ENCODE measurements at regions not wholly inside any gene's neighbourhood (a gene's known extent, or its start where the extent isn't known, plus 50 kb on each side); places are given as distances from the start of the nearest gene placed in this dataset.

DNA sequence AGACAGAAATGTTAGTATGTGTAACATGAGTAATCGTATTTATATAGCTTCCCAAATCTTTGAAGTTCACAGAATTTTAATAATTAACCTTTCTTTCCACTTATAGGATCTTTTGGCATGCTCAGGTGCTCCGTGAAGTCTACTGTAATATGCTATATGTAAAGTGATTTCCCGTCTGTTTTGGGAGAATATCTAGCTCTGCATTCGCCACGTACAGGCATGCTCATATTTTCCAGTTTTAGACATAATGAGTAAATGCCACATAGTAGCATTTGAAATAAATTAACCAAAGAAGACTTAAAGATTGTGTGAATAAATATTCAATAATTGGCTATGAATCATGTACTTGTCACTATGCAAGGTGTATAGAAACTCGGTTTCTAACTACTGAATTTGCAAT lies 189.0 kb upstream of the CSNK1A1L start:
- whole genome bisulfite sequencing, 2 donors = 70 to 87% methylated on average over 6 of the region's 6 CpGs
- Histone ChIP-seq H3K27me3 (no peaks in the 10 kb centered on the region), H3K9me3 (no peaks in the 10 kb centered on the region), H3K36me3 (no peaks in the 10 kb centered on the region), H3K4me3 (no peak overlapping the region), H3K4me1 (no peaks in the 10 kb centered on the region), H3K27ac (peak overlapping the region in 1 of 4 donors; percentile 25)
- intact Hi-C loops (cut with DNase I) = no loop called here
- no peak for DNase-seq
- TF ChIP-seq, protein P1, sequence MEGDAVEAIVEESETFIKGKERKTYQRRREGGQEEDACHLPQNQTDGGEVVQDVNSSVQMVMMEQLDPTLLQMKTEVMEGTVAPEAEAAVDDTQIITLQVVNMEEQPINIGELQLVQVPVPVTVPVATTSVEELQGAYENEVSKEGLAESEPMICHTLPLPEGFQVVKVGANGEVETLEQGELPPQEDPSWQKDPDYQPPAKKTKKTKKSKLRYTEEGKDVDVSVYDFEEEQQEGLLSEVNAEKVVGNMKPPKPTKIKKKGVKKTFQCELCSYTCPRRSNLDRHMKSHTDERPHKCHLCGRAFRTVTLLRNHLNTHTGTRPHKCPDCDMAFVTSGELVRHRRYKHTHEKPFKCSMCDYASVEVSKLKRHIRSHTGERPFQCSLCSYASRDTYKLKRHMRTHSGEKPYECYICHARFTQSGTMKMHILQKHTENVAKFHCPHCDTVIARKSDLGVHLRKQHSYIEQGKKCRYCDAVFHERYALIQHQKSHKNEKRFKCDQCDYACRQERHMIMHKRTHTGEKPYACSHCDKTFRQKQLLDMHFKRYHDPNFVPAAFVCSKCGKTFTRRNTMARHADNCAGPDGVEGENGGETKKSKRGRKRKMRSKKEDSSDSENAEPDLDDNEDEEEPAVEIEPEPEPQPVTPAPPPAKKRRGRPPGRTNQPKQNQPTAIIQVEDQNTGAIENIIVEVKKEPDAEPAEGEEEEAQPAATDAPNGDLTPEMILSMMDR (IDR thresholded peaks at IDR 0.05) = no peak
- no peak for TF ChIP-seq POLR2A (IDR thresholded peaks at IDR 0.05)
- TF ChIP-seq POLR2AphosphoS5 (IDR thresholded peaks at IDR 0.05) = no peak
- no peak for TF ChIP-seq EP300 (IDR thresholded peaks at IDR 0.05)

GRCh38 chr13:37293295-37293694 lies 187.8 kb upstream of the CSNK1A1L start:
- H3K4me3 ChIP-seq = no peak overlapping the region
- no peak overlapping the region for H3K27ac ChIP-seq
- no peaks in the 10 kb centered on the region for H3K27me3 ChIP-seq
- intact Hi-C loops (cut with DNase I) = no loop called here
- WGBS, 2 donors = 81 to 85% methylated on average over 3 of the region's 3 CpGs
- H3K4me1 ChIP-seq = no peaks in the 10 kb centered on the region
- TF ChIP-seq, protein P1 (IDR thresholded peaks at IDR 0.05) = no peak
- no peak for TF ChIP-seq POLR2A (IDR thresholded peaks at IDR 0.05)
- TF ChIP-seq POLR2AphosphoS5 (IDR thresholded peaks at IDR 0.05) = no peak
- TF ChIP-seq EP300 (IDR thresholded peaks at IDR 0.05) = no peak
- no peaks in the 10 kb centered on the region for H3K9me3 ChIP-seq
- no peak for DNase-seq
- no peaks in the 10 kb centered on the region for H3K36me3 ChIP-seq

- Histone ChIP-seq H3K36me3 (no peaks in the 10 kb centered on the region), H3K9me3 (no peaks in the 10 kb centered on the region), H3K27me3 (no peaks in the 10 kb centered on the region), H3K27ac (no peak overlapping the region), H3K4me3 (no peak overlapping the region), H3K4me1 (no peaks in the 10 kb centered on the region)
- TF ChIP-seq POLR2AphosphoS5 (IDR thresholded peaks at IDR 0.05) (no peak), POLR2A (IDR thresholded peaks at IDR 0.05) (no peak), EP300 (IDR thresholded peaks at IDR 0.05) (no peak)
- TF ChIP-seq, protein P1 (IDR thresholded peaks at IDR 0.05) = no peak
- DNase-seq = no peak
- intact Hi-C loops (cut with DNase I) = no loop called here
- WGBS, 2 donors = 80 to 88% methylated on average over 6 of the region's 6 CpGs
These were observed 185.4 kb upstream of the CSNK1A1L start for GRCh38 chr13:37290716-37291505.

- H3K4me3 ChIP-seq = no peak overlapping the region
- DNase-seq = no peak
- TF ChIP-seq EP300 (IDR thresholded peaks at IDR 0.05) (no peak), POLR2A (IDR thresholded peaks at IDR 0.05) (no peak), POLR2AphosphoS5 (IDR thresholded peaks at IDR 0.05) (no peak)
- TF ChIP-seq, protein P1 (IDR thresholded peaks at IDR 0.05) = no peak
- no peaks in the 10 kb centered on the region for H3K9me3 ChIP-seq
- intact Hi-C loops (cut with DNase I) = no loop called here
- no peaks in the 10 kb centered on the region for H3K36me3 ChIP-seq
- H3K27ac ChIP-seq = peak overlapping the region in 1 of 4 donors; percentile 5
- H3K27me3 ChIP-seq = no peaks in the 10 kb centered on the region
- H3K4me1 ChIP-seq = no peaks in the 10 kb centered on the region
- WGBS, 2 donors = 78 to 84% methylated on average over 6 of the region's 6 CpGs
These were observed 183.9 kb upstream of the CSNK1A1L start for GRCh38 chr13:37289212-37289935.

Measured in sigmoid colon (tissue), 6 donors.